ENCODE measurements at regions not wholly inside any gene's neighbourhood (a gene's known extent, or its start where the extent isn't known, plus 50 kb on each side); places are given as distances from the start of the nearest gene placed in this dataset.

GRCh38 chr11:57932105-57932504 lies 91.6 kb upstream of the OR9Q1 start:
- H3K36me3 ChIP-seq (ENCODE audit: control insufficient read depth in 2 of 3, insufficient read depth in 3 of 3, low read length in 3 of 3): no peaks in the 10 kb centered on the region
- H3K9me3 ChIP-seq (ENCODE audit: control insufficient read depth in 2 of 3, insufficient read depth in 1 of 3, low read length in 3 of 3): no peaks in the 10 kb centered on the region
- TF ChIP-seq CTCF (IDR thresholded peaks at IDR 0.05; ENCODE audit: borderline replicate concordance, extremely low read depth, insufficient read depth): no peak
- intact Hi-C loops (cut with DNase I): no loop called here
- no peak overlapping the region for H3K4me3 ChIP-seq (ENCODE audit: low read length in 3 of 3)
- no peaks in the 10 kb centered on the region for H3K27me3 ChIP-seq (ENCODE audit: control insufficient read depth, insufficient read depth, low read length)
- H3K9ac ChIP-seq (ENCODE audit: low read length in 3 of 3): no peak overlapping the region
- no peak for FAIRE-seq
- H3K4me1 ChIP-seq (ENCODE audit: control insufficient read depth in 2 of 3, insufficient read depth in 2 of 3, low read depth in 1 of 3, low read length in 3 of 3): no peaks in the 10 kb centered on the region
- no peak overlapping the region for H3K27ac ChIP-seq (ENCODE audit: low read depth in 2 of 2, low read length in 2 of 2)
- no peak for DNase-seq

- DNase-seq: no peak
- no peaks in the 10 kb centered on the region for H3K36me3 ChIP-seq (ENCODE audit: control insufficient read depth in 2 of 3, insufficient read depth in 3 of 3, low read length in 3 of 3)
- intact Hi-C loops (cut with DNase I): no loop called here
- H3K9me3 ChIP-seq (ENCODE audit: control insufficient read depth in 2 of 3, insufficient read depth in 1 of 3, low read length in 3 of 3): no peaks in the 10 kb centered on the region
- no peak for TF ChIP-seq CTCF (IDR thresholded peaks at IDR 0.05; ENCODE audit: borderline replicate concordance, extremely low read depth, insufficient read depth)
- no peaks in the 10 kb centered on the region for H3K4me1 ChIP-seq (ENCODE audit: control insufficient read depth in 2 of 3, insufficient read depth in 2 of 3, low read depth in 1 of 3, low read length in 3 of 3)
- H3K27ac ChIP-seq (ENCODE audit: low read depth in 2 of 2, low read length in 2 of 2): no peak overlapping the region
- H3K9ac ChIP-seq (ENCODE audit: low read length in 3 of 3): no peak overlapping the region
- no peaks in the 10 kb centered on the region for H3K27me3 ChIP-seq (ENCODE audit: control insufficient read depth, insufficient read depth, low read length)
- no peak for FAIRE-seq
- no peak overlapping the region for H3K4me3 ChIP-seq (ENCODE audit: low read length in 3 of 3)
Observed at GRCh38 chr11:57935402-57936049, 88.2 kb upstream of the OR9Q1 start.

- no peak for TF ChIP-seq CTCF (IDR thresholded peaks at IDR 0.05; ENCODE audit: borderline replicate concordance, extremely low read depth, insufficient read depth)
- Histone ChIP-seq H3K4me1 (ENCODE audit: control insufficient read depth in 2 of 3, insufficient read depth in 2 of 3, low read depth in 1 of 3, low read length in 3 of 3) (no peaks in the 10 kb centered on the region), H3K9ac (ENCODE audit: low read length in 3 of 3) (no peak overlapping the region), H3K27ac (ENCODE audit: low read depth in 2 of 2, low read length in 2 of 2) (no peak overlapping the region), H3K9me3 (ENCODE audit: control insufficient read depth in 2 of 3, insufficient read depth in 1 of 3, low read length in 3 of 3) (no peaks in the 10 kb centered on the region), H3K27me3 (ENCODE audit: control insufficient read depth, insufficient read depth, low read length) (no peaks in the 10 kb centered on the region), H3K36me3 (ENCODE audit: control insufficient read depth in 2 of 3, insufficient read depth in 3 of 3, low read length in 3 of 3) (no peaks in the 10 kb centered on the region), H3K4me3 (ENCODE audit: low read length in 3 of 3) (no peak overlapping the region)
- no peak for DNase-seq
- intact Hi-C loops (cut with DNase I): no loop called here
- FAIRE-seq: no peak
Observed at GRCh38 chr11:57936050-57936418, 87.6 kb upstream of the OR9Q1 start.

GRCh38 chr11:57937431-57937830 lies 86.2 kb upstream of the OR9Q1 start:
- Histone ChIP-seq H3K36me3 (ENCODE audit: control insufficient read depth in 2 of 3, insufficient read depth in 3 of 3, low read length in 3 of 3) (no peaks in the 10 kb centered on the region), H3K4me1 (ENCODE audit: control insufficient read depth in 2 of 3, insufficient read depth in 2 of 3, low read depth in 1 of 3, low read length in 3 of 3) (no peaks in the 10 kb centered on the region), H3K27ac (ENCODE audit: low read depth in 2 of 2, low read length in 2 of 2) (no peak overlapping the region), H3K4me3 (ENCODE audit: low read length in 3 of 3) (no peak overlapping the region), H3K27me3 (ENCODE audit: control insufficient read depth, insufficient read depth, low read length) (no peaks in the 10 kb centered on the region), H3K9ac (ENCODE audit: low read length in 3 of 3) (no peak overlapping the region), H3K9me3 (ENCODE audit: control insufficient read depth in 2 of 3, insufficient read depth in 1 of 3, low read length in 3 of 3) (no peaks in the 10 kb centered on the region)
- TF ChIP-seq CTCF (IDR thresholded peaks at IDR 0.05; ENCODE audit: borderline replicate concordance, extremely low read depth, insufficient read depth): no peak
- intact Hi-C loops (cut with DNase I): no loop called here
- DNase-seq (no peak), FAIRE-seq (no peak)

All from kidney (tissue), 13 donors.